HCT116 (cell line): ENCODE measurements at regions not wholly inside any gene's neighbourhood (a gene's known extent, or its start where the extent isn't known, plus 50 kb on each side); places are given as distances from the start of the nearest gene placed in this dataset.

Experiments used
- ATAC-seq: fragments of 200-7000 bp; cut with Tn5 transposase; 2 replicates; pipeline ENCODE4 v1.9.1; 2020; ENCODE audit warnings: mild to moderate bottlenecking, moderate library complexity
- BruUV-seq: library from RNA; stranded (reverse); fragments of 400-500 nt; replicated peaks from 2 replicates; lab custom pipeline; 2021; lab: Mats Ljungman, UMichigan
- CTCF ChIA-PET: fragments of 300-600 bp; sonication (Branson Sonifier 250); formaldehyde crosslinking; loops from one replicate; lab custom pipeline; 2021; ENCODE audit warnings: antibody characterized with exemption; lab: Charles Lee
- POLR2A ChIA-PET: fragments of 300-600, 350-600 bp; sonication (Branson Sonifier 250); formaldehyde crosslinking; loops from one replicate; lab custom pipeline; 2021; ENCODE audit warnings: antibody characterized with exemption; lab: Charles Lee
- RAD21 ChIA-PET, 2 experiments: fragments of 300-600 bp; sonication (Branson Sonifier 250); formaldehyde crosslinking; loops; one replicate each; lab custom pipeline; 2023; ENCODE audit warnings: low total read pairs in 2 of 2; ENCODE audit not compliant: uncharacterized antibody in 2 of 2, unreplicated experiment in 2 of 2, low non-redundant PET in 1 of 2; lab: Charles Lee
- DNase-seq: peaks from one replicate; pipeline ENCODE4 v3.0.0-alpha.2; 2010; ENCODE audit warnings: low read depth, low spot score
- H2AFZ ChIP-seq: fragments of 200-600 bp; shearing (Covaris generic), sonication (generic); 2 replicates; pipeline ENCODE4 v1.6.1; 2017; ENCODE audit warnings: low read depth, mixed run types, mixed read lengths, antibody characterized with exemption, low read length; ENCODE audit not compliant: poor library complexity, severe bottlenecking
- H3K27ac ChIP-seq: 2 replicates; pipeline ENCODE4 v1.5.1; 2012; ENCODE audit warnings: low read depth, low read length
- H3K27me3 ChIP-seq: fragments of 200-600 bp; sonication (generic); 2 replicates; pipeline ENCODE4 v1.6.1; 2016; ENCODE audit warnings: mixed run types, low read length, mixed read lengths; ENCODE audit not compliant: insufficient read depth
- H3K36me3 ChIP-seq, 2 experiments: fragments of 200-500 bp in 1 of 2; fragments of 200-600 bp in 1 of 2; sonication (Bioruptor generic) in 1 of 2; sonication (generic) in 1 of 2; 2 replicates each; pipeline versions ENCODE4 v1.5.1 to v1.6.1; 2014 to 2016; ENCODE audit warnings: low read length in 2 of 2, inconsistent platforms in 1 of 2, mixed read lengths in 1 of 2, mixed run types in 1 of 2; ENCODE audit not compliant: insufficient read depth in 2 of 2, control insufficient read depth in 1 of 2
- H3K4me1 ChIP-seq, 2 experiments: fragments of 200-600 bp in 1 of 2; sonication (generic) in 1 of 2; 2 replicates each; pipeline versions ENCODE4 v1.5.1 to v1.6.1; 2012 to 2017; ENCODE audit warnings: low read length in 2 of 2, inconsistent platforms in 1 of 2, mild to moderate bottlenecking in 1 of 2, mixed read lengths in 1 of 2, mixed run types in 1 of 2, moderate library complexity in 1 of 2; ENCODE audit not compliant: insufficient read depth in 2 of 2, control insufficient read depth in 1 of 2
- H3K4me2 ChIP-seq: fragments of 200-600 bp; sonication (generic); 2 replicates; pipeline ENCODE4 v1.6.1; 2017; ENCODE audit warnings: mixed run types, low read length, mixed read lengths
- H3K4me3 ChIP-seq, 2 experiments: fragments of 200-600 bp in 1 of 2; sonication (generic) in 1 of 2; replicated peaks in 1 of 2; 2 replicates each; pipeline ENCODE4 v1.5.1; 2011 to 2016; ENCODE audit warnings: low read length in 2 of 2, control low read depth in 1 of 2, low read depth in 1 of 2, mild to moderate bottlenecking in 1 of 2, mixed read lengths in 1 of 2, mixed run types in 1 of 2
- H3K79me2 ChIP-seq: fragments of 200-600 bp; sonication (generic); 2 replicates; pipeline ENCODE4 v1.6.1; 2017; ENCODE audit warnings: mild to moderate bottlenecking, mixed run types, low read length, moderate library complexity, mixed read lengths; ENCODE audit not compliant: insufficient read depth
- H3K9ac ChIP-seq: fragments of 200-600 bp; sonication (generic); 2 replicates; pipeline ENCODE4 v1.6.1; 2016; ENCODE audit warnings: low read length, mixed read lengths
- H3K9me2 ChIP-seq: fragments of 200-600 bp; sonication (generic), shearing (Covaris generic); 2 replicates; pipeline ENCODE4 v1.6.1; 2017; ENCODE audit warnings: mixed run types, mild to moderate bottlenecking, moderate library complexity; ENCODE audit not compliant: insufficient read depth
- H3K9me3 ChIP-seq, 2 experiments: fragments of 200-500 bp in 1 of 2; fragments of 200-600 bp in 1 of 2; sonication (Bioruptor generic) in 1 of 2; sonication (generic) in 1 of 2; 2 replicates each; pipeline ENCODE4 v1.6.1; 2014 to 2017; ENCODE audit warnings: low read length in 2 of 2, mixed read lengths in 2 of 2, inconsistent platforms in 1 of 2, low read depth in 1 of 2, mild to moderate bottlenecking in 1 of 2, mixed run types in 1 of 2, moderate library complexity in 1 of 2; ENCODE audit not compliant: control insufficient read depth in 1 of 2, insufficient read depth in 1 of 2
- H4K20me1 ChIP-seq: fragments of 200-600 bp; sonication (generic), shearing (Covaris generic); 2 replicates; pipeline ENCODE4 v1.6.1; 2017; ENCODE audit warnings: mixed run types, mild to moderate bottlenecking, moderate library complexity; ENCODE audit not compliant: insufficient read depth
- CTCF ChIP-seq, 3 experiments: fragments of 200-600 bp in 1 of 3; sonication (generic) in 1 of 3; IDR thresholded peaks in 2 of 3; conservative IDR thresholded peaks in 1 of 3; 2 replicates each; pipeline ENCODE4 v1.5.1; 2012 to 2017; ENCODE audit warnings: low read depth in 2 of 3, low read length in 2 of 3, antibody characterized with exemption in 1 of 3, borderline replicate concordance in 1 of 3, control low read depth in 1 of 3, mild to moderate bottlenecking in 1 of 3, mixed read lengths in 1 of 3, mixed run types in 1 of 3, moderate library complexity in 1 of 3; ENCODE audit not compliant: insufficient read depth in 1 of 3
- EZH2 ChIP-seq: fragments of 200-600 bp; sonication (generic); IDR thresholded peaks from 2 replicates; pipeline ENCODE4 v1.6.1; 2017; ENCODE audit warnings: antibody characterized with exemption, mixed run types
- FOSL1 ChIP-seq: IDR thresholded peaks from 2 replicates; pipeline ENCODE4 v1.6.1; 2012; ENCODE audit warnings: low read depth
- JUND ChIP-seq: IDR thresholded peaks from 2 replicates; pipeline ENCODE4 v1.6.1; 2012
- MAX ChIP-seq: IDR thresholded peaks from 2 replicates; pipeline ENCODE4 v1.6.1; 2012
- SIN3A ChIP-seq: IDR thresholded peaks from 2 replicates; pipeline ENCODE4 v1.6.1; 2012; ENCODE audit warnings: low read depth
- SP1 ChIP-seq: IDR thresholded peaks from 2 replicates; pipeline ENCODE4 v1.6.1; 2012; ENCODE audit warnings: low read depth
- ZBTB33 ChIP-seq: IDR thresholded peaks from 2 replicates; pipeline ENCODE4 v1.6.1; 2011; ENCODE audit warnings: mild to moderate bottlenecking, low read length, moderate library complexity; ENCODE audit not compliant: insufficient replicate concordance; ENCODE audit errors: extremely low read depth
- ZNF274 ChIP-seq: fragments of 200-500 bp; sonication (Bioruptor generic); IDR thresholded peaks from 2 replicates; pipeline ENCODE4 v1.6.1; 2014; ENCODE audit warnings: mild to moderate bottlenecking, low read depth, low read length, inconsistent platforms
- intact Hi-C: fragments of 100-400 bp; cut with micrococcal nuclease; formaldehyde crosslinking; loops from 2 replicates; pipeline ENCODE4 v1.10.0; 2022

DNA sequence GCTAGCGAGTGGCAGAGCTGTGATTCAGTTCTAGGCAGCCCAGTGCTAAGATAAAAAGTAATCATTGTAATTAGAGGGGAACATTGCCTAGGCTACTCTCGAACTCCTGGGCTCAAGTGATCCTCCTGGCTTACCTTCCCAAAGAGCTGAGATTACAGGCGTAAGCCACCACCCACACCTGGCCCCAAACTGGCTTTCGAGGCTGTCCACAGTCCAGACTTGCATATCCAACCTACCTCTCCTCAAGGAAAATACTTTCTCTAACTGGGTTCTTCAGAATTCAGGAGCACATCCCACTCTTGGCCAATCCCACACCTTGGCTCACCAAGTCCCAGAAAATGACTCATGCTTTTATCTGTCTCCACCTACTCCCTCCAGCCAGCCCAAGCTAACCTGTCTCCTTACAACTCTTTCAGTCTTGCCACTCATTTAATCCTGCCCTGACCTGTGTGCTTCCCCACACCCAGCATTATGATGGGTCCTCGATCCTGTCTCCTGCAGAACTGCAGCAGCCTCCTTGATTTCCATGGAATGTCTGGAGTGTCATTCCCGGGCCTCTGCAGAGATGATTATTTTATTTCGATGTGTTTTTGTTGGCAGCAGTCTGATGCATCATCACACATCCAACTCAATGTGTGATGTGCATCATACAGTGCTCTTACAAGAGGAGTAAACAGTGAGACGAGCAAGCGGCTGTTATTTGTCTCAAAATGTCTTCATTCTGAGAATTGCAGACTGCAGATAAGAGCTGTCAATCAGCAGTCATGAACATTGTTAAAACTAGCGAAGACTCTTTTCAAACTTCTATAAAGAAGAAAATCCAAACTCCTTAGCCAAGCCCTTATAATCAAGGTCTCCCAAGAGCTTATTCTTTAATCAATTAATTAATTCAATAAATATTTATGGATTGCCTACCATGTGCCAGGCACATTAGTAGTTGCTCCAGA, 167.3 kb downstream of the SEC61B start:
- Histone ChIP-seq H3K9me2 (no peaks in the 10 kb centered on the region), H3K79me2 (no peaks in the 10 kb centered on the region), H3K9me3 (no peaks in the 10 kb centered on the region), H3K4me3 (no peak overlapping the region), H3K27ac (no peak overlapping the region), H3K4me2 (peak overlapping the region; percentile 47; the same call in 1 of the 2 replicates), H2AFZ (no peak overlapping the region), H3K36me3 (no peaks in the 10 kb centered on the region), H4K20me1 (no peaks in the 10 kb centered on the region)
- RAD21 ChIA-PET: no interaction called here
- peak; percentile 68 for ATAC-seq
- intact Hi-C loops: no loop called here
- no TSS peak for BruUV-seq
- TF ChIP-seq SIN3A (no peak), FOSL1 (0 out of 2 replicates have a peak, but pooled peaks have one; percentile 12)
- TF ChIP-seq, all 23 proteins: peak for 1
- POLR2A ChIA-PET: no interaction called here
- no peak overlapping the region for H3K9ac ChIP-seq
- H3K4me1 ChIP-seq: peaks cover 18 to 27% of the 10 kb centered on the region in 2 experiments; a peak in 3 of 4 replicates
- H3K27me3 ChIP-seq: no peaks in the 10 kb centered on the region
- DNase-seq: no peak
- CTCF ChIA-PET: no interaction called here

- ATAC-seq: no peak
- intact Hi-C loops: no loop called here
- ChIA-PET RAD21 (no interaction called here), POLR2A (no interaction called here)
- DNase-seq: no peak
- no peak overlapping the region for H3K4me3 ChIP-seq
- no peak for TF ChIP-seq SIN3A
- no peak for TF ChIP-seq EZH2
- no peak for TF ChIP-seq JUND
- TF ChIP-seq SP1: no peak
- no peak for TF ChIP-seq MAX
- TF ChIP-seq CTCF (IDR thresholded peaks at IDR 0.05 in 2 of 3, conservative IDR thresholded peaks at IDR 0.05 in 1 of 3; ENCODE audit: borderline replicate concordance in 1 of 3, insufficient read depth in 1 of 3, low read depth in 2 of 3, low read length in 2 of 3): no peak
- TF ChIP-seq ZNF274: no peak
- TF ChIP-seq ZBTB33: no peak
- TF ChIP-seq, all 23 proteins: peak for 0
- no peaks in the 10 kb centered on the region for H3K36me3 ChIP-seq
- H3K4me2 ChIP-seq: no peak overlapping the region
- no peaks in the 10 kb centered on the region for H3K9me2 ChIP-seq
- no peak overlapping the region for H2AFZ ChIP-seq
- H3K27ac ChIP-seq: no peak overlapping the region
- H3K4me1 ChIP-seq: peaks cover 4 to 9% of the 10 kb centered on the region in 2 experiments; a peak in 3 of 4 replicates
- no peaks in the 10 kb centered on the region for H3K79me2 ChIP-seq
- H3K9ac ChIP-seq: no peak overlapping the region
- no peaks in the 10 kb centered on the region for H3K27me3 ChIP-seq
- CTCF ChIA-PET: no interaction called here
- no peaks in the 10 kb centered on the region for H3K9me3 ChIP-seq
- no TSS peak for BruUV-seq
- no peaks in the 10 kb centered on the region for H4K20me1 ChIP-seq
Observed at GRCh38 chr9:99391937-99392594, 170.0 kb downstream of the SEC61B start.
